BJ (cell line): ENCODE measurements at regions not wholly inside any gene's neighbourhood (a gene's known extent, or its start where the extent isn't known, plus 50 kb on each side); places are given as distances from the start of the nearest gene placed in this dataset.

Experiments used
- CTCF ChIA-PET: fragments of 350-600 bp; formaldehyde crosslinking; extraction: SDS; loops from one replicate; lab custom pipeline; 2021; ENCODE audit warnings: antibody characterized with exemption, inconsistent platforms; lab: Yijun Ruan, JAX
- POLR2A ChIA-PET: fragments of 300-600 bp; sonication (Branson Sonifier 250); formaldehyde crosslinking; extraction: SDS; loops from one replicate; lab custom pipeline; 2021; ENCODE audit warnings: antibody characterized with exemption; lab: Charles Lee
- DNase-seq: peaks from one replicate; pipeline ENCODE4 v3.0.0-alpha.2; 2011; ENCODE audit warnings: low read depth
- H3K27me3 ChIP-seq: 2 replicates; pipeline ENCODE4 v1.6.0; 2011; ENCODE audit warnings: low read length; ENCODE audit not compliant: control insufficient read depth, insufficient read depth
- H3K36me3 ChIP-seq: 2 replicates; pipeline ENCODE4 v1.5.1; 2011; ENCODE audit warnings: low read length; ENCODE audit not compliant: control insufficient read depth, insufficient read depth
- H3K4me3 ChIP-seq: 2 replicates; pipeline ENCODE4 v1.5.1; 2011; ENCODE audit warnings: low read depth, mild to moderate bottlenecking, control low read depth, low read length
- CTCF ChIP-seq: IDR thresholded peaks from 2 replicates; pipeline ENCODE4 v1.5.1; 2011; ENCODE audit warnings: low read depth, mild to moderate bottlenecking, control low read depth, inconsistent platforms, low read length, moderate library complexity; ENCODE audit not compliant: insufficient read depth

GRCh38 chr4:24065974-24066373 lies 176.1 kb upstream of the PPARGC1A start:
- ChIA-PET POLR2A (no interaction called here), CTCF (interaction anchor here (1.7 kb wide), 1 partner anchor 10 kb away, joined by 4 read pairs; no protein-coding TSS in a partner anchor)
- DNase-seq, result no peak
- no peaks in the 10 kb centered on the region for H3K27me3 ChIP-seq
- TF ChIP-seq CTCF, result no peak
- H3K36me3 ChIP-seq, result no peaks in the 10 kb centered on the region
- H3K4me3 ChIP-seq, result no peak overlapping the region

GRCh38 chr4:24063731-24064130 lies 173.9 kb upstream of the PPARGC1A start:
- no peak for DNase-seq
- H3K27me3 ChIP-seq, result no peaks in the 10 kb centered on the region
- H3K4me3 ChIP-seq, result no peak overlapping the region
- TF ChIP-seq CTCF, result no peak
- ChIA-PET CTCF (no interaction called here), POLR2A (no interaction called here)
- no peaks in the 10 kb centered on the region for H3K36me3 ChIP-seq

GRCh38 chr4:24060932-24061331 lies 171.1 kb upstream of the PPARGC1A start:
- no peaks in the 10 kb centered on the region for H3K27me3 ChIP-seq
- CTCF ChIA-PET, result no interaction called here
- DNase-seq, result no peak
- H3K4me3 ChIP-seq, result no peak overlapping the region
- TF ChIP-seq CTCF, result no peak
- POLR2A ChIA-PET, result no interaction called here
- H3K36me3 ChIP-seq, result no peaks in the 10 kb centered on the region

- POLR2A ChIA-PET, result interaction anchor here (0.6 kb wide), 1 partner anchor 413 kb away, joined by 6 read pairs; no protein-coding TSS in a partner anchor
- no peak for TF ChIP-seq CTCF
Measured at GRCh38 chr4:24059839-24060238, 170.0 kb upstream of the PPARGC1A start.

GRCh38 chr4:24057915-24058559 lies 168.2 kb upstream of the PPARGC1A start:
- Histone ChIP-seq H3K4me3 (no peak overlapping the region), H3K27me3 (no peaks in the 10 kb centered on the region), H3K36me3 (no peaks in the 10 kb centered on the region)
- CTCF ChIA-PET, result no interaction called here
- POLR2A ChIA-PET, result no interaction called here
- DNase-seq, result no peak
- no peak for TF ChIP-seq CTCF

More at GRCh38 chr4:24059839-24060238, 170.0 kb upstream of the PPARGC1A start:
- Histone ChIP-seq H3K36me3 (no peaks in the 10 kb centered on the region), H3K4me3 (no peak overlapping the region), H3K27me3 (no peaks in the 10 kb centered on the region)
- no peak for DNase-seq
- CTCF ChIA-PET, result interaction anchor here (1.0 kb wide), 1 partner anchor 18 kb away, joined by 3 read pairs; no protein-coding TSS in a partner anchor
